ENCODE measurements at regions not wholly inside any gene's neighbourhood (a gene's known extent, or its start where the extent isn't known, plus 50 kb on each side); places are given as distances from the start of the nearest gene placed in this dataset.

- WGBS: 86% methylated on average over 3 of the region's 3 CpGs
- Histone ChIP-seq H3K4me3 (ENCODE audit: low read depth in 1 of 3, low read length in 3 of 3) (no peak overlapping the region), H3K27me3 (ENCODE audit: control insufficient read depth in 4 of 4, insufficient read depth in 4 of 4, low read length in 3 of 4) (peaks cover 0 to 3% (median 0%) of the 10 kb centered on the region in 4 donors), H3K36me3 (ENCODE audit: control insufficient read depth in 4 of 4, insufficient read depth in 3 of 4, low read depth in 1 of 4, low read length in 3 of 4) (no peaks in the 10 kb centered on the region), H3K27ac (ENCODE audit: low read depth in 1 of 2, low read length in 2 of 2) (no peak overlapping the region), H3K4me1 (ENCODE audit: control insufficient read depth in 4 of 4, insufficient read depth in 4 of 4, low read length in 3 of 4) (no peaks in the 10 kb centered on the region), H3K9me3 (ENCODE audit: control insufficient read depth in 4 of 4, low read length in 3 of 4) (no peaks in the 10 kb centered on the region), H3K9ac (ENCODE audit: low read depth in 1 of 2, low read length in 2 of 2) (no peak overlapping the region)
- no peak for TF ChIP-seq ZBTB33 (IDR thresholded peaks at IDR 0.05)
- no peak for TF ChIP-seq GABPA (IDR thresholded peaks at IDR 0.05 in 1 of 2, conservative IDR thresholded peaks at IDR 0.05 in 1 of 2)
- no peak for TF ChIP-seq RXRA (IDR thresholded peaks at IDR 0.05)
- TF ChIP-seq, protein P1, sequence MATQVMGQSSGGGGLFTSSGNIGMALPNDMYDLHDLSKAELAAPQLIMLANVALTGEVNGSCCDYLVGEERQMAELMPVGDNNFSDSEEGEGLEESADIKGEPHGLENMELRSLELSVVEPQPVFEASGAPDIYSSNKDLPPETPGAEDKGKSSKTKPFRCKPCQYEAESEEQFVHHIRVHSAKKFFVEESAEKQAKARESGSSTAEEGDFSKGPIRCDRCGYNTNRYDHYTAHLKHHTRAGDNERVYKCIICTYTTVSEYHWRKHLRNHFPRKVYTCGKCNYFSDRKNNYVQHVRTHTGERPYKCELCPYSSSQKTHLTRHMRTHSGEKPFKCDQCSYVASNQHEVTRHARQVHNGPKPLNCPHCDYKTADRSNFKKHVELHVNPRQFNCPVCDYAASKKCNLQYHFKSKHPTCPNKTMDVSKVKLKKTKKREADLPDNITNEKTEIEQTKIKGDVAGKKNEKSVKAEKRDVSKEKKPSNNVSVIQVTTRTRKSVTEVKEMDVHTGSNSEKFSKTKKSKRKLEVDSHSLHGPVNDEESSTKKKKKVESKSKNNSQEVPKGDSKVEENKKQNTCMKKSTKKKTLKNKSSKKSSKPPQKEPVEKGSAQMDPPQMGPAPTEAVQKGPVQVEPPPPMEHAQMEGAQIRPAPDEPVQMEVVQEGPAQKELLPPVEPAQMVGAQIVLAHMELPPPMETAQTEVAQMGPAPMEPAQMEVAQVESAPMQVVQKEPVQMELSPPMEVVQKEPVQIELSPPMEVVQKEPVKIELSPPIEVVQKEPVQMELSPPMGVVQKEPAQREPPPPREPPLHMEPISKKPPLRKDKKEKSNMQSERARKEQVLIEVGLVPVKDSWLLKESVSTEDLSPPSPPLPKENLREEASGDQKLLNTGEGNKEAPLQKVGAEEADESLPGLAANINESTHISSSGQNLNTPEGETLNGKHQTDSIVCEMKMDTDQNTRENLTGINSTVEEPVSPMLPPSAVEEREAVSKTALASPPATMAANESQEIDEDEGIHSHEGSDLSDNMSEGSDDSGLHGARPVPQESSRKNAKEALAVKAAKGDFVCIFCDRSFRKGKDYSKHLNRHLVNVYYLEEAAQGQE (IDR thresholded peaks at IDR 0.05): no peak
- TF ChIP-seq EGR1 (IDR thresholded peaks at IDR 0.05; ENCODE audit: low read depth in 2 of 2): no peak
- TF ChIP-seq RAD21 (IDR thresholded peaks at IDR 0.05): no peak
- TF ChIP-seq NR2F2 (IDR thresholded peaks at IDR 0.05): no peak
- TF ChIP-seq HNF4A (conservative IDR thresholded peaks at IDR 0.05): no peak
- TF ChIP-seq ATF3 (IDR thresholded peaks at IDR 0.05): no peak
- no peak for TF ChIP-seq TAF1 (conservative IDR thresholded peaks at IDR 0.05)
- TF ChIP-seq FOXA1 (IDR thresholded peaks at IDR 0.05): no peak
- no peak for TF ChIP-seq HNF4G (IDR thresholded peaks at IDR 0.05)
- TF ChIP-seq FOXA2 (IDR thresholded peaks at IDR 0.05): no peak
- DNase-seq (ENCODE audit: low spot score): no peak
These were observed 80.5 kb upstream of the SPATA31C2 start for GRCh38 chr9:88218726-88219125.

GRCh38 chr9:88216126-88216995 lies 78.1 kb upstream of the SPATA31C2 start:
- no peak for DNase-seq (ENCODE audit: low spot score)
- no peak overlapping the region for H3K4me3 ChIP-seq (ENCODE audit: low read depth in 1 of 3, low read length in 3 of 3)
- H3K9ac ChIP-seq (ENCODE audit: low read depth in 1 of 2, low read length in 2 of 2): no peak overlapping the region
- H3K36me3 ChIP-seq (ENCODE audit: control insufficient read depth in 4 of 4, insufficient read depth in 3 of 4, low read depth in 1 of 4, low read length in 3 of 4): no peaks in the 10 kb centered on the region
- no peak overlapping the region for H3K27ac ChIP-seq (ENCODE audit: low read depth in 1 of 2, low read length in 2 of 2)
- no peaks in the 10 kb centered on the region for H3K9me3 ChIP-seq (ENCODE audit: control insufficient read depth in 4 of 4, low read length in 3 of 4)
- TF ChIP-seq, protein P2, sequence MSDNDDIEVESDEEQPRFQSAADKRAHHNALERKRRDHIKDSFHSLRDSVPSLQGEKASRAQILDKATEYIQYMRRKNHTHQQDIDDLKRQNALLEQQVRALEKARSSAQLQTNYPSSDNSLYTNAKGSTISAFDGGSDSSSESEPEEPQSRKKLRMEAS (IDR thresholded peaks at IDR 0.05): no peak
- TF ChIP-seq FOXA2 (IDR thresholded peaks at IDR 0.05) (no peak), ZBTB33 (IDR thresholded peaks at IDR 0.05) (no peak), JUND (IDR thresholded peaks at IDR 0.05) (no peak), NR2F2 (IDR thresholded peaks at IDR 0.05) (no peak), HNF4G (IDR thresholded peaks at IDR 0.05) (no peak), RAD21 (IDR thresholded peaks at IDR 0.05) (no peak), HNF4A (conservative IDR thresholded peaks at IDR 0.05) (no peak), SP1 (IDR thresholded peaks at IDR 0.05) (no peak), RXRA (IDR thresholded peaks at IDR 0.05) (no peak), TAF1 (conservative IDR thresholded peaks at IDR 0.05) (no peak), GABPA (IDR thresholded peaks at IDR 0.05 in 1 of 2, conservative IDR thresholded peaks at IDR 0.05 in 1 of 2) (no peak)
- TF ChIP-seq, protein P1 (IDR thresholded peaks at IDR 0.05): no peak
- 90% methylated on average over 29 of the region's 29 CpGs for WGBS
- no peaks in the 10 kb centered on the region for H3K4me1 ChIP-seq (ENCODE audit: control insufficient read depth in 4 of 4, insufficient read depth in 4 of 4, low read length in 3 of 4)
- peaks cover 0 to 3% (median 0%) of the 10 kb centered on the region in 4 donors for H3K27me3 ChIP-seq (ENCODE audit: control insufficient read depth in 4 of 4, insufficient read depth in 4 of 4, low read length in 3 of 4)
